GM12878 (cell line): ENCODE measurements at regions not wholly inside any gene's neighbourhood (a gene's known extent, or its start where the extent isn't known, plus 50 kb on each side); places are given as distances from the start of the nearest gene placed in this dataset.

ENCODE experiments used
- ATAC-seq: fragments of 200-7000 bp; cut with Tn5 transposase; 3 replicates; pipeline ENCODE4 v1.9.1; 2020; ENCODE audit warnings: mild to moderate bottlenecking, moderate library complexity
- BruUV-seq: library from RNA; stranded (reverse); fragments of 400-500 nt; replicated peaks from 2 replicates; lab custom pipeline; 2021; lab: Mats Ljungman, UMichigan
- CTCF ChIA-PET: fragments of 300-600 bp; sonication (Branson Sonifier 250); formaldehyde crosslinking; extraction: SDS; loops from one replicate; lab custom pipeline; 2021; ENCODE audit warnings: inconsistent platforms; lab: Yijun Ruan, JAX
- POLR2A ChIA-PET: fragments of 350-600 bp; formaldehyde crosslinking; extraction: SDS; loops from one replicate; lab custom pipeline; 2021; ENCODE audit warnings: inconsistent platforms; lab: Charles Lee
- RAD21 ChIA-PET: fragments of 300-600 bp; sonication (Branson Sonifier 250); formaldehyde crosslinking; loops from one replicate; lab custom pipeline; 2023; ENCODE audit warnings: antibody characterized with exemption; ENCODE audit not compliant: unreplicated experiment; lab: Charles Lee
- SMC1A ChIA-PET: fragments of 300-600 bp; sonication (Branson Sonifier 250); formaldehyde crosslinking; loops from one replicate; lab custom pipeline; 2023; ENCODE audit not compliant: unreplicated experiment, uncharacterized antibody; lab: Charles Lee
- DNase-seq: peaks from one replicate; pipeline ENCODE4 v3.0.0-alpha.2; 2011; ENCODE audit warnings: low read depth, low spot score
- FAIRE-seq: peaks from 3 replicates; lab custom pipeline; 2011; peaks lifted over from hg19 to GRCh38; lab: Jason Lieb, UNC
- H2AFZ ChIP-seq: 2 replicates; pipeline ENCODE4 v1.6.0; 2011; ENCODE audit warnings: low read depth, low read length, control low read depth; ENCODE audit not compliant: control insufficient read depth
- H3K27ac ChIP-seq: 2 replicates; pipeline ENCODE4 v1.5.1; 2011; ENCODE audit warnings: control low read depth; ENCODE audit not compliant: control insufficient read depth, insufficient read depth
- H3K27me3 ChIP-seq, 2 experiments: replicated peaks in 1 of 2; 2 replicates each; pipeline versions ENCODE4 v1.6.0 to v1.6.1; 2011; ENCODE audit warnings: low read length in 1 of 2; ENCODE audit not compliant: control insufficient read depth in 2 of 2, insufficient read depth in 2 of 2
- H3K36me3 ChIP-seq, 2 experiments: 2 replicates each; pipeline ENCODE4 v1.5.1; 2011; ENCODE audit warnings: low read length in 1 of 2; ENCODE audit not compliant: control insufficient read depth in 2 of 2, insufficient read depth in 2 of 2
- H3K4me1 ChIP-seq: 2 replicates; pipeline ENCODE4 v1.6.1; 2011; ENCODE audit warnings: mild to moderate bottlenecking, low read length, moderate library complexity, mixed read lengths; ENCODE audit not compliant: control insufficient read depth, insufficient read depth
- H3K4me2 ChIP-seq: 2 replicates; pipeline ENCODE4 v1.6.0; 2011; ENCODE audit warnings: control low read depth; ENCODE audit not compliant: control insufficient read depth, insufficient read depth
- H3K4me3 ChIP-seq: fragments of 200-600 bp; sonication (generic); 2 replicates; pipeline ENCODE4 v1.5.1; 2016
- H3K79me2 ChIP-seq: 2 replicates; pipeline ENCODE4 v1.6.0; 2011; ENCODE audit warnings: low read length; ENCODE audit not compliant: control insufficient read depth, insufficient read depth
- H3K9ac ChIP-seq: 2 replicates; pipeline ENCODE4 v1.8.0; 2011; ENCODE audit warnings: low read length, control low read depth, mixed read lengths; ENCODE audit not compliant: control insufficient read depth, insufficient read depth
- H3K9me3 ChIP-seq: replicated peaks from 3 replicates; pipeline ENCODE4 v1.5.1; 2011; ENCODE audit warnings: mild to moderate bottlenecking, low read length; ENCODE audit not compliant: control insufficient read depth, insufficient read depth
- H4K20me1 ChIP-seq: 2 replicates; pipeline ENCODE4 v1.6.0; 2011; ENCODE audit not compliant: control insufficient read depth, insufficient read depth
- BACH1 ChIP-seq: fragments of 450-650 bp; IDR thresholded peaks from 2 replicates; pipeline ENCODE4 v1.6.1; 2017; ENCODE audit warnings: mild to moderate bottlenecking, borderline replicate concordance
- FOS ChIP-seq: IDR thresholded peaks from 3 replicates; pipeline ENCODE4 v1.6.1; 2011; ENCODE audit warnings: borderline replicate concordance; ENCODE audit not compliant: insufficient read length; ENCODE audit errors: extremely low read depth
- FOXM1 ChIP-seq: IDR thresholded peaks from 2 replicates; pipeline ENCODE4 v1.6.1; 2012; ENCODE audit warnings: low read depth, mild to moderate bottlenecking, inconsistent platforms, low read length, moderate library complexity
- NFYB ChIP-seq: IDR thresholded peaks from 2 replicates; pipeline ENCODE4 v1.6.1; 2011; ENCODE audit warnings: low read depth, mild to moderate bottlenecking, low read length, improper control_type of control experiment, moderate library complexity; ENCODE audit not compliant: insufficient read depth
- RAD21 ChIP-seq: IDR thresholded peaks from 2 replicates; pipeline ENCODE4 v1.6.1; 2011; ENCODE audit warnings: mild to moderate bottlenecking, low read depth, low read length, moderate library complexity; ENCODE audit not compliant: insufficient read depth
- RAD51 ChIP-seq: fragments of 450-650 bp; IDR thresholded peaks from 2 replicates; pipeline ENCODE4 v1.6.1; 2016; ENCODE audit warnings: moderate library complexity, mild to moderate bottlenecking, inconsistent platforms
- RB1 ChIP-seq: fragments of 450-650 bp; formaldehyde crosslinking; IDR thresholded peaks from 2 replicates; pipeline ENCODE4 v1.6.1; 2017; ENCODE audit warnings: mild to moderate bottlenecking, borderline replicate concordance
- SIX5 ChIP-seq: IDR thresholded peaks from 2 replicates; pipeline ENCODE4 v1.6.1; 2011; ENCODE audit warnings: mild to moderate bottlenecking, low read depth, low read length, moderate library complexity; ENCODE audit not compliant: severe bottlenecking
- SMARCA5 ChIP-seq: fragments of 450-650 bp; IDR thresholded peaks from 2 replicates; pipeline ENCODE4 v1.6.1; 2017; ENCODE audit warnings: mild to moderate bottlenecking
- WGBS: methylation state at CpG from one replicate; pipeline ENCODE4 v1.1.6; 2016; ENCODE audit warnings: low lambda C conversion rate; ENCODE audit not compliant: insufficient replicate concordance, insufficient coverage; ENCODE audit errors: missing lambda C conversion rate; 5-methylcytosine and 5-hydroxymethylcytosine counted together
- in situ Hi-C: fragments of 300-500 bp; cut with MboI; formaldehyde crosslinking; loops from 9 replicates; pipeline ENCODE4 v1.14.3; 2018; ENCODE audit warnings: mixed read lengths
- intact Hi-C: fragments of 100-400 bp; cut with micrococcal nuclease; formaldehyde crosslinking; loops from one replicate; pipeline ENCODE4 v1.14.2; 2022; ENCODE audit not compliant: unreplicated experiment
- TF ChIP-seq, protein P1 (sequence below): IDR thresholded peaks from 2 replicates; pipeline ENCODE4 v1.6.1; 2011; ENCODE audit warnings: mild to moderate bottlenecking, low read depth, low read length, moderate library complexity; ENCODE audit not compliant: insufficient replicate concordance
- TF ChIP-seq, protein P2 (sequence below): IDR thresholded peaks from 2 replicates; pipeline ENCODE4 v1.6.1; 2012; ENCODE audit warnings: low read depth, low read length, improper control_type of control experiment
- TF ChIP-seq, protein P3 (sequence below): fragments of 450-650 bp; formaldehyde crosslinking; IDR thresholded peaks from 2 replicates; pipeline ENCODE4 v1.4.0; 2020; ENCODE audit warnings: mild to moderate bottlenecking, moderate library complexity

DNA sequence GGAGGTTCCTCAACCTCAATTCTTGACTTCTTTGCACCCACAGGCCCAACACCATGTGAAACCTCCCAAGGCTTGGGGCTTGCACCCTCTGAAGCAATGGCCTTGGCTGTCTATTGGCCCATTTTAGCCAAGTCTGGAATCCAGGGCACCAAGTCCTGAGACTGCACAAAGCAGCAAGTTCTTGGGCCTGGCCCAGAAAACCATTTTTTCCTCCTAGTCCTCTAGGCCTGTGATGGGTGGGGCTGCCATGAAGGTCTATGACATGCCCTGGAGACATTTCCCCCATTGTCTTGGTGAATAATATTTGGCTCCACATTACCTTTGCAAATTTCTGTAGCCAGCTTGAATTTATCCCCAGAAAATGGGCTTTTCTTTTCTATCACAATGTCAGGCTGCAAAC, 849.6 kb upstream of the MANEA start:
- Histone ChIP-seq H3K27ac (no peak overlapping the region), H3K79me2 (no peaks in the 10 kb centered on the region), H3K4me2 (no peak overlapping the region), H2AFZ (no peak overlapping the region), H3K27me3 (no peaks in the 10 kb centered on the region), H3K9me3 (no peaks in the 10 kb centered on the region; the same call in 2 of the 3 replicates), H3K9ac (no peak overlapping the region), H3K4me1 (no peaks in the 10 kb centered on the region), H3K4me3 (no peak overlapping the region), H3K36me3 (no peaks in the 10 kb centered on the region), H4K20me1 (no peaks in the 10 kb centered on the region)
- TF ChIP-seq, protein P1, sequence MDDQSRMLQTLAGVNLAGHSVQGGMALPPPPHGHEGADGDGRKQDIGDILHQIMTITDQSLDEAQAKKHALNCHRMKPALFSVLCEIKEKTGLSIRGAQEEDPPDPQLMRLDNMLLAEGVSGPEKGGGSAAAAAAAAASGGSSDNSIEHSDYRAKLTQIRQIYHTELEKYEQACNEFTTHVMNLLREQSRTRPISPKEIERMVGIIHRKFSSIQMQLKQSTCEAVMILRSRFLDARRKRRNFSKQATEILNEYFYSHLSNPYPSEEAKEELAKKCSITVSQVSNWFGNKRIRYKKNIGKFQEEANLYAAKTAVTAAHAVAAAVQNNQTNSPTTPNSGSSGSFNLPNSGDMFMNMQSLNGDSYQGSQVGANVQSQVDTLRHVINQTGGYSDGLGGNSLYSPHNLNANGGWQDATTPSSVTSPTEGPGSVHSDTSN = no peak
- TF ChIP-seq RAD21 (no peak), RAD51 (no peak), NFYB (no peak), FOS (no peak)
- TF ChIP-seq, protein P2, sequence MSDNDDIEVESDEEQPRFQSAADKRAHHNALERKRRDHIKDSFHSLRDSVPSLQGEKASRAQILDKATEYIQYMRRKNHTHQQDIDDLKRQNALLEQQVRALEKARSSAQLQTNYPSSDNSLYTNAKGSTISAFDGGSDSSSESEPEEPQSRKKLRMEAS = no peak
- POLR2A ChIA-PET = no interaction called here
- DNase-seq (no peak), ATAC-seq (no peak), FAIRE-seq (no peak)
- SMC1A ChIA-PET = no interaction called here
- no TSS peak for BruUV-seq
- in situ Hi-C loops = no loop called here
- RAD21 ChIA-PET = no interaction called here
- intact Hi-C loops = no loop called here
- CTCF ChIA-PET = no interaction called here

DNA sequence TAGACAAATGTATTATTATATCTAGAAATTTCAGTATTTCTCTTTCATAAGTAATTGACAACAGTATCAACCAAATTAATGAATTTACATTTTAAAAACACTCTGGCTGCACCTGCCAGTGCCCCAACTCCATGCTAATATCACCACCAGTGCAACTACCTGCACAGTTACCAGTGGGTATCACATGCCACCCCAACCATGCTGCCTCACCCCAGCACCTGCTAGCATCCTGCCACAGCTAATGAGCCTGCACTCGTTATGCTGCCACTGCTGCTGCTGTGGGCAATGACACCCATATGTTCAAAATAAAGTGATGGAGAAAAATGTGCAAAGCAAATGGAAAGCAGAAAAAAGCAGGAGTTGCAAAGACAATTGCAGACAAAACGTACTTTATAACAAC, 855.9 kb upstream of the MANEA start:
- Histone ChIP-seq H3K4me1 (no peaks in the 10 kb centered on the region), H3K36me3 (no peaks in the 10 kb centered on the region), H3K27ac (no peak overlapping the region), H3K4me3 (no peak overlapping the region), H3K27me3 (no peaks in the 10 kb centered on the region), H3K79me2 (no peaks in the 10 kb centered on the region), H3K9ac (no peak overlapping the region), H4K20me1 (no peaks in the 10 kb centered on the region), H3K9me3 (no peaks in the 10 kb centered on the region), H2AFZ (no peak overlapping the region), H3K4me2 (no peak overlapping the region)
- 0% methylated on average over 2 of the region's 2 CpGs for WGBS
- intact Hi-C loops (no loop called here), in situ Hi-C loops (no loop called here)
- ATAC-seq (no peak), FAIRE-seq (no peak), DNase-seq (no peak)
- BruUV-seq = no TSS peak
- ChIA-PET SMC1A (no interaction called here), RAD21 (no interaction called here), POLR2A (no interaction called here), CTCF (no interaction called here)
- TF ChIP-seq FOXM1 (no peak), SMARCA5 (no peak), SIX5 (no peak), RB1 (no peak), BACH1 (no peak)
- TF ChIP-seq, protein P3, sequence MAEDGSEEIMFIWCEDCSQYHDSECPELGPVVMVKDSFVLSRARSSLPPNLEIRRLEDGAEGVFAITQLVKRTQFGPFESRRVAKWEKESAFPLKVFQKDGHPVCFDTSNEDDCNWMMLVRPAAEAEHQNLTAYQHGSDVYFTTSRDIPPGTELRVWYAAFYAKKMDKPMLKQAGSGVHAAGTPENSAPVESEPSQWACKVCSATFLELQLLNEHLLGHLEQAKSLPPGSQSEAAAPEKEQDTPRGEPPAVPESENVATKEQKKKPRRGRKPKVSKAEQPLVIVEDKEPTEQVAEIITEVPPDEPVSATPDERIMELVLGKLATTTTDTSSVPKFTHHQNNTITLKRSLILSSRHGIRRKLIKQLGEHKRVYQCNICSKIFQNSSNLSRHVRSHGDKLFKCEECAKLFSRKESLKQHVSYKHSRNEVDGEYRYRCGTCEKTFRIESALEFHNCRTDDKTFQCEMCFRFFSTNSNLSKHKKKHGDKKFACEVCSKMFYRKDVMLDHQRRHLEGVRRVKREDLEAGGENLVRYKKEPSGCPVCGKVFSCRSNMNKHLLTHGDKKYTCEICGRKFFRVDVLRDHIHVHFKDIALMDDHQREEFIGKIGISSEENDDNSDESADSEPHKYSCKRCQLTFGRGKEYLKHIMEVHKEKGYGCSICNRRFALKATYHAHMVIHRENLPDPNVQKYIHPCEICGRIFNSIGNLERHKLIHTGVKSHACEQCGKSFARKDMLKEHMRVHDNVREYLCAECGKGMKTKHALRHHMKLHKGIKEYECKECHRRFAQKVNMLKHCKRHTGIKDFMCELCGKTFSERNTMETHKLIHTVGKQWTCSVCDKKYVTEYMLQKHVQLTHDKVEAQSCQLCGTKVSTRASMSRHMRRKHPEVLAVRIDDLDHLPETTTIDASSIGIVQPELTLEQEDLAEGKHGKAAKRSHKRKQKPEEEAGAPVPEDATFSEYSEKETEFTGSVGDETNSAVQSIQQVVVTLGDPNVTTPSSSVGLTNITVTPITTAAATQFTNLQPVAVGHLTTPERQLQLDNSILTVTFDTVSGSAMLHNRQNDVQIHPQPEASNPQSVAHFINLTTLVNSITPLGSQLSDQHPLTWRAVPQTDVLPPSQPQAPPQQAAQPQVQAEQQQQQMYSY (CRISPR knock-in tag) = no peak
